Endothelial cell of umbilical vein (primary cell): ENCODE measurements at regions not wholly inside any gene's neighbourhood (a gene's known extent, or its start where the extent isn't known, plus 50 kb on each side); places are given as distances from the start of the nearest gene placed in this dataset.

Source experiments
- BruUV-seq: library from RNA; stranded (reverse); fragments of 400-500 nt; replicated peaks from 2 replicates; lab custom pipeline; 2021; lab: Mats Ljungman, UMichigan
- CTCF ChIA-PET: fragments of 300-600, 350-600 bp; sonication (Branson Sonifier 250); formaldehyde crosslinking; loops from one replicate; lab custom pipeline; 2021; ENCODE audit warnings: antibody characterized with exemption, inconsistent platforms; lab: Charles Lee
- POLR2A ChIA-PET: fragments of 300-600, 350-600 bp; sonication (Branson Sonifier 250); formaldehyde crosslinking; loops from one replicate; lab custom pipeline; 2021; ENCODE audit warnings: antibody characterized with exemption, inconsistent platforms; lab: Charles Lee
- DNase-seq: peaks from one replicate; pipeline ENCODE4 v3.0.0-alpha.2; 2011; ENCODE audit warnings: low read depth, low spot score
- FAIRE-seq: peaks from 2 replicates; lab custom pipeline; 2011; peaks lifted over from hg19 to GRCh38; lab: Jason Lieb, UNC
- H2AFZ ChIP-seq: 2 replicates; pipeline ENCODE4 v1.6.0; 2012; ENCODE audit warnings: low read depth, low read length, control low read depth, inconsistent platforms
- H3K27ac ChIP-seq: 2 replicates; pipeline ENCODE4 v1.5.1; 2011; ENCODE audit warnings: low read depth, mild to moderate bottlenecking, control low read depth, low read length, moderate library complexity; ENCODE audit not compliant: insufficient read depth
- H3K27me3 ChIP-seq, 2 experiments: 2 replicates each; pipeline versions ENCODE4 v1.6.0 to v1.6.1; 2011; ENCODE audit warnings: low read length in 2 of 2, mixed read lengths in 1 of 2; ENCODE audit not compliant: control insufficient read depth in 2 of 2, insufficient read depth in 2 of 2
- H3K36me3 ChIP-seq, 2 experiments: 2 replicates in 1 of 2; 3 replicates in 1 of 2; pipeline ENCODE4 v1.5.1; 2011; ENCODE audit warnings: low read length in 2 of 2, mild to moderate bottlenecking in 1 of 2, moderate library complexity in 1 of 2; ENCODE audit not compliant: control insufficient read depth in 2 of 2, insufficient read depth in 2 of 2; ENCODE audit errors: extremely low read depth in 1 of 2
- H3K4me1 ChIP-seq: 3 replicates; pipeline ENCODE4 v1.5.1; 2011; ENCODE audit warnings: mild to moderate bottlenecking, low read length; ENCODE audit not compliant: control insufficient read depth, insufficient read depth; ENCODE audit errors: extremely low read depth
- H3K4me2 ChIP-seq: 2 replicates; pipeline ENCODE4 v1.6.1; 2011; ENCODE audit warnings: low read length, control low read depth, mixed read lengths; ENCODE audit not compliant: insufficient read depth
- H3K4me3 ChIP-seq, 3 experiments: fragments of 200-600 bp in 1 of 3; sonication (generic), shearing (Covaris generic) in 1 of 3; replicated peaks in 1 of 3; 2 replicates each; pipeline ENCODE4 v1.5.1; 2011 to 2016; ENCODE audit warnings: control low read depth in 3 of 3, low read length in 3 of 3, mild to moderate bottlenecking in 2 of 3, inconsistent platforms in 1 of 3, low read depth in 1 of 3, moderate library complexity in 1 of 3; ENCODE audit not compliant: insufficient read depth in 1 of 3
- H3K79me2 ChIP-seq: 2 replicates; pipeline ENCODE4 v1.6.0; 2012; ENCODE audit warnings: low read length, inconsistent platforms; ENCODE audit not compliant: control insufficient read depth, insufficient read depth
- H3K9ac ChIP-seq: replicated peaks from 2 replicates; pipeline ENCODE3; 2011; ENCODE audit warnings: low read length, control low read depth; ENCODE audit not compliant: insufficient read depth; ENCODE audit errors: extremely low read depth
- H3K9me1 ChIP-seq: replicated peaks from 3 replicates; pipeline ENCODE4 v1.6.0; 2011; ENCODE audit warnings: mild to moderate bottlenecking, low read length; ENCODE audit not compliant: control insufficient read depth, insufficient read depth; ENCODE audit errors: extremely low read depth
- H3K9me3 ChIP-seq: replicated peaks from 2 replicates; pipeline ENCODE4 v1.5.1; 2012; ENCODE audit warnings: low read length, inconsistent platforms; ENCODE audit not compliant: control insufficient read depth, insufficient read depth
- H4K20me1 ChIP-seq: replicated peaks from 2 replicates; pipeline ENCODE3; 2011; ENCODE audit warnings: mild to moderate bottlenecking, low read length; ENCODE audit not compliant: control insufficient read depth, insufficient read depth; ENCODE audit errors: extremely low read depth
- CTCF ChIP-seq, 2 donors: IDR thresholded peaks; 1 replicate in 1 of 2; 2 replicates in 1 of 2; pipeline ENCODE4 v1.5.1; 2011; ENCODE audit warnings: low read length in 2 of 2, mild to moderate bottlenecking in 2 of 2, moderate library complexity in 2 of 2, control low read depth in 1 of 2, inconsistent platforms in 1 of 2, low read depth in 1 of 2; ENCODE audit not compliant: insufficient read depth in 1 of 2; ENCODE audit errors: extremely low read depth in 1 of 2
- EZH2 ChIP-seq: IDR thresholded peaks from 2 replicates; pipeline ENCODE4 v1.6.1; 2012; ENCODE audit warnings: borderline replicate concordance, low read depth, mild to moderate bottlenecking, moderate library complexity, low read length, inconsistent platforms; ENCODE audit not compliant: severe bottlenecking
- FOS ChIP-seq: IDR thresholded peaks from 2 replicates; pipeline ENCODE4 v1.6.1; 2011; ENCODE audit warnings: mild to moderate bottlenecking, low read length, moderate library complexity, borderline replicate concordance; ENCODE audit not compliant: insufficient read depth
- GATA2 ChIP-seq: IDR thresholded peaks from 2 replicates; pipeline ENCODE4 v1.7.0; 2011; ENCODE audit warnings: low read depth, mild to moderate bottlenecking, moderate library complexity, mixed read lengths, low read length; ENCODE audit not compliant: insufficient read length, insufficient read depth
- JUN ChIP-seq: IDR thresholded peaks from 2 replicates; pipeline ENCODE4 v1.6.1; 2011; ENCODE audit warnings: borderline replicate concordance, low read depth; ENCODE audit not compliant: insufficient read length, insufficient read depth
- MYC ChIP-seq: IDR thresholded peaks from one replicate; pipeline ENCODE4 v1.6.1; 2011; ENCODE audit warnings: mild to moderate bottlenecking, low read depth, low read length
- POLR2A ChIP-seq: IDR thresholded peaks from 2 replicates; pipeline ENCODE4 v1.6.1; 2012; ENCODE audit warnings: low read depth, mild to moderate bottlenecking, control low read depth, low read length
- POLR2AphosphoS5 ChIP-seq: IDR thresholded peaks from 2 replicates; pipeline ENCODE4 v1.6.1; 2012; ENCODE audit warnings: low read depth, mild to moderate bottlenecking, control low read depth, low read length, moderate library complexity; ENCODE audit not compliant: insufficient read depth
- dilution Hi-C: fragments of 300-500 bp; cut with MboI; formaldehyde crosslinking; loops from one replicate; pipeline ENCODE4 v1.15.0; 2019; ENCODE audit warnings: low sequenced_read_pairs; ENCODE audit not compliant: extremely low pct_ligation_motif_present
- intact Hi-C: fragments of 100-400 bp; cut with micrococcal nuclease; formaldehyde crosslinking; loops from one replicate; pipeline ENCODE4 v1.10.0; 2022
- TF ChIP-seq, protein P1 (sequence below): IDR thresholded peaks from 2 replicates; pipeline ENCODE4 v1.6.1; 2011; ENCODE audit not compliant: insufficient read depth, insufficient read length

DNA sequence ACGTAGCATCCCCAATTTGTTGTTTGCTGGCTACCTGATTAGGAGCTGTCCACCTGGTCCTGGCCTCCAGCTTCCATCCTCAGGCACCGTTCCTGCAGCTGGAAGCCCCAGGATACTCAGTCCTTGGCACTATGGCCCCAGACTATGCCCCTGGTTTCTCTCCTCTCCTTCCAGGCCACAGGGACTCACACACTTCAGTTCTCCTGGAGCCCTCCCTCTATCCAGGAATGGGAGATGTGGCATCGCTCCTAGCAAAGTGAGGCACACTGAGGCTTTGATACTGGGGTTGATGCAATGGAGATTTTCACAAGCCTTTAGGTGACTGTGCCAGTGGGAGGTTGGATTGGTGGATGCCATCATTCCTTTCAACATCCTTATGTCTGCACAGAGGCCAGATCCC, 142.8 kb upstream of the B3GAT1 start:
- POLR2A ChIA-PET = no interaction called here
- TF ChIP-seq POLR2AphosphoS5 (no peak), EZH2 (no peak)
- TF ChIP-seq, protein P1, sequence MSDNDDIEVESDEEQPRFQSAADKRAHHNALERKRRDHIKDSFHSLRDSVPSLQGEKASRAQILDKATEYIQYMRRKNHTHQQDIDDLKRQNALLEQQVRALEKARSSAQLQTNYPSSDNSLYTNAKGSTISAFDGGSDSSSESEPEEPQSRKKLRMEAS = no peak

DNA sequence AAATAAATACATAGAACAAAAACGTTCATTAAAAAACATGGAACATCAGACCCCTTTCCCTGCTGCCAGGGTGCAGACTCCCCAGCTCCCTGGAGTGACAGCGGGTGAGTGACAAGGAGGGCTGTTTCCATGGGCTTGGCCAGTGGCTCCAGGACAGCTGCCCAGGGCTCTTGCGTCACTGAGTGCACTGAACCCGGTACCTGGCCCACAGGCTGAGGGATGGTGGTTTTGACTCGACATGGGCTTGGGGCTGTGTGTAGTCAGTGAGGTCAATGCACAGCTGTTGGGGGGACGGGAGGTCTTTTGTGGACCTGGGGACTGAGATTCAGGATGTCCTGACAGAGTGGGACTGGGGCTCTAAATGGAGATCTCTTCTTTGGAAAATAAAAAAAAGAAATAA, 142.1 kb upstream of the B3GAT1 start:
- Histone ChIP-seq H3K4me2 (no peak overlapping the region), H3K27me3 (no peaks in the 10 kb centered on the region), H3K9ac (no peak overlapping the region), H3K9me3 (no peaks in the 10 kb centered on the region), H3K27ac (no peak overlapping the region), H3K4me1 (no peaks in the 10 kb centered on the region), H3K79me2 (no peaks in the 10 kb centered on the region), H2AFZ (no peak overlapping the region), H3K4me3 (no peak overlapping the region), H3K9me1 (no peaks in the 10 kb centered on the region), H3K36me3 (no peaks in the 10 kb centered on the region), H4K20me1 (no peaks in the 10 kb centered on the region)
- CTCF ChIA-PET = no interaction called here
- no TSS peak for BruUV-seq
- dilution Hi-C loops (no loop called here), intact Hi-C loops (no loop called here)
- FAIRE-seq (no peak), DNase-seq (no peak)
- POLR2A ChIA-PET = no interaction called here
- no peak for TF ChIP-seq POLR2AphosphoS5
- TF ChIP-seq GATA2 = no peak
- TF ChIP-seq MYC = no peak
- TF ChIP-seq CTCF (IDR thresholded peaks at IDR 0.05; ENCODE audit: extremely low read depth in 1 of 2, insufficient read depth in 1 of 2, low read depth in 1 of 2, low read length in 2 of 2) = no peak
- no peak for TF ChIP-seq POLR2A
- no peak for TF ChIP-seq EZH2
- no peak for TF ChIP-seq JUN
- TF ChIP-seq, protein P1 = no peak
- TF ChIP-seq FOS = no peak

More for the DNA sequence above, 142.8 kb upstream of the B3GAT1 start:
- Histone ChIP-seq H4K20me1 (no peaks in the 10 kb centered on the region), H3K4me1 (no peaks in the 10 kb centered on the region), H3K4me3 (no peak overlapping the region), H3K36me3 (no peaks in the 10 kb centered on the region), H3K27me3 (no peaks in the 10 kb centered on the region), H3K9ac (no peak overlapping the region), H3K79me2 (no peaks in the 10 kb centered on the region), H2AFZ (no peak overlapping the region), H3K9me1 (no peaks in the 10 kb centered on the region), H3K9me3 (no peaks in the 10 kb centered on the region), H3K4me2 (no peak overlapping the region), H3K27ac (no peak overlapping the region)
- BruUV-seq = no TSS peak
- CTCF ChIA-PET = no interaction called here
- dilution Hi-C loops (no loop called here), intact Hi-C loops (no loop called here)
- DNase-seq (no peak), FAIRE-seq (no peak)
